ENCODE measurements at regions not wholly inside any gene's neighbourhood (a gene's known extent, or its start where the extent isn't known, plus 50 kb on each side); places are given as distances from the start of the nearest gene placed in this dataset.

- no peak overlapping the region for H3K27ac ChIP-seq (ENCODE audit: low read depth, low read length)
- no peaks in the 10 kb centered on the region for H3K9me3 ChIP-seq (ENCODE audit: control insufficient read depth, insufficient read depth, low read length)
- no peaks in the 10 kb centered on the region for H3K27me3 ChIP-seq (ENCODE audit: control insufficient read depth, insufficient read depth, low read length)
- no peaks in the 10 kb centered on the region for H3K4me1 ChIP-seq (ENCODE audit: control insufficient read depth, insufficient read depth, low read length)
- no peak overlapping the region for H3K4me3 ChIP-seq (ENCODE audit: low read depth, low read length)
- no CpG with 5 or more reads among the region's 3 CpGs for WGBS (ENCODE audit: insufficient coverage)
- no peak for DNase-seq (ENCODE audit: low read depth in 4 of 6, low spot score in 6 of 6)
- H3K36me3 ChIP-seq (ENCODE audit: control insufficient read depth, insufficient read depth, low read length) = no peaks in the 10 kb centered on the region
These were observed 338.3 kb upstream of the ATP11B start for GRCh38 chr3:182455011-182455410.

GRCh38 chr3:182460303-182460702 lies 333.0 kb upstream of the ATP11B start:
- no peaks in the 10 kb centered on the region for H3K9me3 ChIP-seq (ENCODE audit: control insufficient read depth, insufficient read depth, low read length)
- no peak overlapping the region for H3K4me3 ChIP-seq (ENCODE audit: low read depth, low read length)
- H3K27ac ChIP-seq (ENCODE audit: low read depth, low read length) = no peak overlapping the region
- DNase-seq (ENCODE audit: low read depth in 4 of 6, low spot score in 6 of 6) = no peak
- no peaks in the 10 kb centered on the region for H3K4me1 ChIP-seq (ENCODE audit: control insufficient read depth, insufficient read depth, low read length)
- H3K36me3 ChIP-seq (ENCODE audit: control insufficient read depth, insufficient read depth, low read length) = no peaks in the 10 kb centered on the region
- WGBS (ENCODE audit: insufficient coverage) = 61% methylated on average over 3 of the region's 4 CpGs
- H3K27me3 ChIP-seq (ENCODE audit: control insufficient read depth, insufficient read depth, low read length) = no peaks in the 10 kb centered on the region

GRCh38 chr3:182462152-182462551 lies 331.2 kb upstream of the ATP11B start:
- no peaks in the 10 kb centered on the region for H3K4me1 ChIP-seq (ENCODE audit: control insufficient read depth, insufficient read depth, low read length)
- no peak overlapping the region for H3K4me3 ChIP-seq (ENCODE audit: low read depth, low read length)
- no peaks in the 10 kb centered on the region for H3K36me3 ChIP-seq (ENCODE audit: control insufficient read depth, insufficient read depth, low read length)
- no peak for DNase-seq (ENCODE audit: low read depth in 4 of 6, low spot score in 6 of 6)
- no peaks in the 10 kb centered on the region for H3K9me3 ChIP-seq (ENCODE audit: control insufficient read depth, insufficient read depth, low read length)
- H3K27me3 ChIP-seq (ENCODE audit: control insufficient read depth, insufficient read depth, low read length) = no peaks in the 10 kb centered on the region
- H3K27ac ChIP-seq (ENCODE audit: low read depth, low read length) = no peak overlapping the region

GRCh38 chr3:182464513-182465145 lies 328.7 kb upstream of the ATP11B start:
- Histone ChIP-seq H3K27me3 (ENCODE audit: control insufficient read depth, insufficient read depth, low read length) (no peaks in the 10 kb centered on the region), H3K4me1 (ENCODE audit: control insufficient read depth, insufficient read depth, low read length) (no peaks in the 10 kb centered on the region), H3K36me3 (ENCODE audit: control insufficient read depth, insufficient read depth, low read length) (no peaks in the 10 kb centered on the region), H3K27ac (ENCODE audit: low read depth, low read length) (no peak overlapping the region), H3K4me3 (ENCODE audit: low read depth, low read length) (no peak overlapping the region), H3K9me3 (ENCODE audit: control insufficient read depth, insufficient read depth, low read length) (no peaks in the 10 kb centered on the region)
- no peak for DNase-seq (ENCODE audit: low read depth in 4 of 6, low spot score in 6 of 6)
- WGBS (ENCODE audit: insufficient coverage) = 88% methylated on average over 2 of the region's 2 CpGs

- Histone ChIP-seq H3K27me3 (ENCODE audit: control insufficient read depth, insufficient read depth, low read length) (no peaks in the 10 kb centered on the region), H3K4me1 (ENCODE audit: control insufficient read depth, insufficient read depth, low read length) (no peaks in the 10 kb centered on the region), H3K36me3 (ENCODE audit: control insufficient read depth, insufficient read depth, low read length) (no peaks in the 10 kb centered on the region), H3K27ac (ENCODE audit: low read depth, low read length) (no peak overlapping the region), H3K9me3 (ENCODE audit: control insufficient read depth, insufficient read depth, low read length) (no peaks in the 10 kb centered on the region), H3K4me3 (ENCODE audit: low read depth, low read length) (no peak overlapping the region)
- WGBS (ENCODE audit: insufficient coverage) = 90% methylated on average over 2 of the region's 3 CpGs
- DNase-seq (ENCODE audit: low read depth in 4 of 6, low spot score in 6 of 6) = peak in 1 of 6 donors; percentile 19
These were observed 327.8 kb upstream of the ATP11B start for GRCh38 chr3:182465301-182466185.

GRCh38 chr3:182469086-182469485 lies 324.2 kb upstream of the ATP11B start:
- no CpG with 5 or more reads among the region's 2 CpGs for WGBS (ENCODE audit: insufficient coverage)
- Histone ChIP-seq H3K27ac (ENCODE audit: low read depth, low read length) (no peak overlapping the region), H3K4me1 (ENCODE audit: control insufficient read depth, insufficient read depth, low read length) (no peaks in the 10 kb centered on the region), H3K9me3 (ENCODE audit: control insufficient read depth, insufficient read depth, low read length) (no peaks in the 10 kb centered on the region), H3K4me3 (ENCODE audit: low read depth, low read length) (no peak overlapping the region), H3K36me3 (ENCODE audit: control insufficient read depth, insufficient read depth, low read length) (no peaks in the 10 kb centered on the region), H3K27me3 (ENCODE audit: control insufficient read depth, insufficient read depth, low read length) (no peaks in the 10 kb centered on the region)
- no peak for DNase-seq (ENCODE audit: low read depth in 4 of 6, low spot score in 6 of 6)

- no peaks in the 10 kb centered on the region for H3K27me3 ChIP-seq (ENCODE audit: control insufficient read depth, insufficient read depth, low read length)
These were observed 323.1 kb upstream of the ATP11B start for GRCh38 chr3:182470187-182470586.

GRCh38 chr3:182473191-182473710 lies 320.1 kb upstream of the ATP11B start:
- Histone ChIP-seq H3K9me3 (ENCODE audit: control insufficient read depth, insufficient read depth, low read length) (no peaks in the 10 kb centered on the region), H3K36me3 (ENCODE audit: control insufficient read depth, insufficient read depth, low read length) (no peaks in the 10 kb centered on the region), H3K27me3 (ENCODE audit: control insufficient read depth, insufficient read depth, low read length) (no peaks in the 10 kb centered on the region), H3K4me3 (ENCODE audit: low read depth, low read length) (no peak overlapping the region), H3K27ac (ENCODE audit: low read depth, low read length) (no peak overlapping the region), H3K4me1 (ENCODE audit: control insufficient read depth, insufficient read depth, low read length) (no peaks in the 10 kb centered on the region)
- no peak for DNase-seq (ENCODE audit: low read depth in 4 of 6, low spot score in 6 of 6)
- WGBS (ENCODE audit: insufficient coverage) = no CpG with 5 or more reads among the region's 1 CpG

More at GRCh38 chr3:182470187-182470586, 323.1 kb upstream of the ATP11B start:
- no peaks in the 10 kb centered on the region for H3K9me3 ChIP-seq (ENCODE audit: control insufficient read depth, insufficient read depth, low read length)
- no peak overlapping the region for H3K4me3 ChIP-seq (ENCODE audit: low read depth, low read length)
- no peaks in the 10 kb centered on the region for H3K36me3 ChIP-seq (ENCODE audit: control insufficient read depth, insufficient read depth, low read length)
- 100% methylated on average over 1 of the region's 1 CpG for WGBS (ENCODE audit: insufficient coverage)
- no peaks in the 10 kb centered on the region for H3K4me1 ChIP-seq (ENCODE audit: control insufficient read depth, insufficient read depth, low read length)
- DNase-seq (ENCODE audit: low read depth in 4 of 6, low spot score in 6 of 6) = peak in 1 of 6 donors; percentile 18
- no peak overlapping the region for H3K27ac ChIP-seq (ENCODE audit: low read depth, low read length)

- Histone ChIP-seq H3K4me1 (ENCODE audit: control insufficient read depth, insufficient read depth, low read length) (no peaks in the 10 kb centered on the region), H3K9me3 (ENCODE audit: control insufficient read depth, insufficient read depth, low read length) (no peaks in the 10 kb centered on the region), H3K27ac (ENCODE audit: low read depth, low read length) (no peak overlapping the region), H3K27me3 (ENCODE audit: control insufficient read depth, insufficient read depth, low read length) (no peaks in the 10 kb centered on the region), H3K4me3 (ENCODE audit: low read depth, low read length) (no peak overlapping the region), H3K36me3 (ENCODE audit: control insufficient read depth, insufficient read depth, low read length) (no peaks in the 10 kb centered on the region)
- DNase-seq (ENCODE audit: low read depth in 4 of 6, low spot score in 6 of 6) = no peak
These were observed 314.9 kb upstream of the ATP11B start for GRCh38 chr3:182478369-182478768.
